MM.1S (cell line): ENCODE measurements at regions not wholly inside any gene's neighbourhood (a gene's known extent, or its start where the extent isn't known, plus 50 kb on each side); places are given as distances from the start of the nearest gene placed in this dataset.

Source experiments
- DNase-seq: peaks from one replicate; pipeline ENCODE4 v3.0.0-alpha.2; 2015
- H2AFZ ChIP-seq: fragments of 300-600 bp; sonication (generic); 2 replicates; pipeline ENCODE4 v1.6.0; 2016; ENCODE audit warnings: antibody characterized with exemption, low read length
- H3F3A ChIP-seq: fragments of 300-600 bp; sonication (generic); 2 replicates; pipeline ENCODE4 v1.6.1; 2016; ENCODE audit warnings: mild to moderate bottlenecking, antibody characterized with exemption, low read length, moderate library complexity, mixed read lengths; ENCODE audit not compliant: insufficient read depth
- H3K27ac ChIP-seq: fragments of 300-600 bp; sonication (generic); 2 replicates; pipeline ENCODE4 v1.5.1; 2016; ENCODE audit warnings: mild to moderate bottlenecking, low read length
- H3K27me3 ChIP-seq: fragments of 300-600 bp; sonication (generic); replicated peaks from 2 replicates; pipeline ENCODE4 v1.6.0; 2016; ENCODE audit warnings: low read length; ENCODE audit not compliant: insufficient read depth
- H3K36me3 ChIP-seq: fragments of 300-600 bp; sonication (generic); replicated peaks from 2 replicates; pipeline ENCODE4 v1.6.1; 2016; ENCODE audit warnings: mild to moderate bottlenecking, low read length, mixed read lengths; ENCODE audit not compliant: insufficient read depth
- H3K4me1 ChIP-seq: fragments of 300-600 bp; sonication (generic); 2 replicates; pipeline ENCODE4 v1.6.1; 2016; ENCODE audit warnings: low read length, mixed read lengths
- H3K4me2 ChIP-seq: fragments of 300-600 bp; sonication (generic); 2 replicates; pipeline ENCODE4 v1.6.0; 2016; ENCODE audit warnings: low read depth, low read length
- H3K4me3 ChIP-seq: fragments of 300-600 bp; sonication (generic); 2 replicates; pipeline ENCODE4 v1.5.1; 2016; ENCODE audit warnings: low read length, mixed read lengths
- H3K79me2 ChIP-seq: fragments of 300-600 bp; sonication (generic); 2 replicates; pipeline ENCODE4 v1.6.1; 2016; ENCODE audit warnings: mixed run types, low read length, mixed read lengths
- H3K9ac ChIP-seq: fragments of 300-600 bp; sonication (generic); 2 replicates; pipeline ENCODE4 v1.6.1; 2016; ENCODE audit warnings: low read length, mixed read lengths
- H3K9me2 ChIP-seq: fragments of 300-600 bp; sonication (generic); replicated peaks from 2 replicates; pipeline ENCODE4 v1.6.1; 2016; ENCODE audit warnings: mild to moderate bottlenecking, low read length, mixed read lengths; ENCODE audit not compliant: insufficient read depth
- H3K9me3 ChIP-seq: fragments of 300-600 bp; sonication (generic); replicated peaks from 2 replicates; pipeline ENCODE4 v1.6.1; 2016; ENCODE audit warnings: mild to moderate bottlenecking, low read length, mixed read lengths; ENCODE audit not compliant: insufficient read depth
- H4K20me1 ChIP-seq: fragments of 300-600 bp; sonication (generic); 2 replicates; pipeline ENCODE4 v1.6.1; 2016; ENCODE audit warnings: mild to moderate bottlenecking, low read length, moderate library complexity, mixed read lengths; ENCODE audit not compliant: insufficient read depth
- EZH2 ChIP-seq: fragments of 300-600 bp; sonication (generic); optimal IDR thresholded peaks from 2 replicates; pipeline ENCODE3; 2017; ENCODE audit warnings: low read depth, mild to moderate bottlenecking, antibody characterized with exemption, low read length, mixed read lengths
- EZH2phosphoT487 ChIP-seq: fragments of 300-600 bp; sonication (generic); IDR thresholded peaks from 2 replicates; pipeline ENCODE4 v1.6.1; 2018; ENCODE audit warnings: antibody characterized with exemption, low read length
- TF ChIP-seq, protein P1 (sequence below): fragments of 300-600 bp; sonication (generic); IDR thresholded peaks from 2 replicates; pipeline ENCODE4 v1.5.1; 2016; ENCODE audit warnings: antibody characterized with exemption, low read length, mixed read lengths

DNA sequence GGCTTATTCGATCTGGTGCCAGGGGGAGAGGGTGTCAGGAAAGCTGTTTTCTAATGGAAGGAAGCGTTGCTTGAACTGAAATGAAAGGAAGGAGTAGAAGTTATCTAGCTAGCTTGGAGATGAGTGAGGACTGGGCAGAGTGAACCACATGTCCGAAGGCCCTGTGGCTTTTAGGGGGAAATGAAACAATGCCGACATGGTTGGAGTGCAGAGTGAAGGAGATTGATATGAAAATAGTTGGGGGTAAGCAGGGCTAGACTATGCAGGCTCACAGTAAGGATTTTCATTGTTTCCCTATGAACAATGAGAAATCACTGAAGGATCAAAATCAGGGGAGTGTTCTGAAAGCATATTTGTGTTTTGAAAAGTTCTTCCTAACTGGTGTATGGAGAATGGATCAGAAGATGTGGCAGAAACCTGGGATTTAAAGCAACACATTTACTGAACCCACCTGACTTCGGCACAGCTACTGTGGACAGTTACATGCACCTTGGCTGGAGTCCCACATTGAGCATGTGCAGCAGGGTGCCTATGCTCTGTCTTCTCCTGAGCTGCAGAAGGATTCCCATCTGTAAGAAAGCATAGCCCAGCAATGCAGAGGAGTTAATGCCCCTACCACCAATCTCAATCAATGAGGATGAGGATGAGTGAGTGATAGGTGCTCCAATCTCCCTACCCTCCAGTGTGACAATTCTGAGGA lies 144.4 kb upstream of the TBCA start:
- no peak for DNase-seq
- H3K27me3 ChIP-seq: no peaks in the 10 kb centered on the region
- no peaks in the 10 kb centered on the region for H3K36me3 ChIP-seq
- no peaks in the 10 kb centered on the region for H4K20me1 ChIP-seq
- H3K4me3 ChIP-seq: no peak overlapping the region
- no peak overlapping the region for H3K4me2 ChIP-seq
- H3K4me1 ChIP-seq: no peaks in the 10 kb centered on the region
- no peak overlapping the region for H3K27ac ChIP-seq
- no peak overlapping the region for H2AFZ ChIP-seq
- H3K79me2 ChIP-seq: no peaks in the 10 kb centered on the region
- TF ChIP-seq, protein P1, sequence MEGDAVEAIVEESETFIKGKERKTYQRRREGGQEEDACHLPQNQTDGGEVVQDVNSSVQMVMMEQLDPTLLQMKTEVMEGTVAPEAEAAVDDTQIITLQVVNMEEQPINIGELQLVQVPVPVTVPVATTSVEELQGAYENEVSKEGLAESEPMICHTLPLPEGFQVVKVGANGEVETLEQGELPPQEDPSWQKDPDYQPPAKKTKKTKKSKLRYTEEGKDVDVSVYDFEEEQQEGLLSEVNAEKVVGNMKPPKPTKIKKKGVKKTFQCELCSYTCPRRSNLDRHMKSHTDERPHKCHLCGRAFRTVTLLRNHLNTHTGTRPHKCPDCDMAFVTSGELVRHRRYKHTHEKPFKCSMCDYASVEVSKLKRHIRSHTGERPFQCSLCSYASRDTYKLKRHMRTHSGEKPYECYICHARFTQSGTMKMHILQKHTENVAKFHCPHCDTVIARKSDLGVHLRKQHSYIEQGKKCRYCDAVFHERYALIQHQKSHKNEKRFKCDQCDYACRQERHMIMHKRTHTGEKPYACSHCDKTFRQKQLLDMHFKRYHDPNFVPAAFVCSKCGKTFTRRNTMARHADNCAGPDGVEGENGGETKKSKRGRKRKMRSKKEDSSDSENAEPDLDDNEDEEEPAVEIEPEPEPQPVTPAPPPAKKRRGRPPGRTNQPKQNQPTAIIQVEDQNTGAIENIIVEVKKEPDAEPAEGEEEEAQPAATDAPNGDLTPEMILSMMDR: no peak
- no peak for TF ChIP-seq EZH2phosphoT487
- no peak for TF ChIP-seq EZH2
- H3K9me3 ChIP-seq: no peaks in the 10 kb centered on the region
- no peak overlapping the region for H3K9ac ChIP-seq
- no peaks in the 10 kb centered on the region for H3F3A ChIP-seq
- H3K9me2 ChIP-seq: no peaks in the 10 kb centered on the region

DNA sequence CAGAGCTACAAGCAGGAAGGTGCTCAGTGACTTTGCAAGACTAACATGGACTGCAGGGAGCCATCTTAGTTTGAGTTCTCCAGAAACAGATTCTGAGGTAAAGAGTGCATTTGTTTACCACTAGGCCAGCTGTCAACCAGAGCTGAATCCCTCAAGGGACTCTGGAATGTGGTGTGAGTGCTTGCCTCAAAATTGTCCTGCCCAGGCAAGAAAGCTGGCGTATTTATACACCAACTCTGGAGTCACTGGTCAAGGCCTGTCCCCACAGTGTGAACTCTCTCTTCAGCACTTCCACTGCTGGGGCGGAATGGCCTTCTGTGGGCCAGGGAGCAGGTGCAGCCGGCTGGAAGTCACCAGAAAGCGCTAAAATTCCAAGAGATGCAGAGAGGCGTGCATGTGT lies 139.2 kb upstream of the TBCA start:
- no peak overlapping the region for H3K9ac ChIP-seq
- TF ChIP-seq EZH2phosphoT487: no peak
- TF ChIP-seq EZH2: no peak
- TF ChIP-seq, protein P1: no peak
- no peaks in the 10 kb centered on the region for H3K36me3 ChIP-seq
- H3K27ac ChIP-seq: no peak overlapping the region
- no peak for DNase-seq
- no peak overlapping the region for H2AFZ ChIP-seq
- H3K4me3 ChIP-seq: no peak overlapping the region
- no peaks in the 10 kb centered on the region for H3K79me2 ChIP-seq
- no peaks in the 10 kb centered on the region for H3K9me2 ChIP-seq
- H4K20me1 ChIP-seq: no peaks in the 10 kb centered on the region
- H3K4me2 ChIP-seq: no peak overlapping the region
- no peaks in the 10 kb centered on the region for H3F3A ChIP-seq
- H3K9me3 ChIP-seq: no peaks in the 10 kb centered on the region
- H3K4me1 ChIP-seq: no peaks in the 10 kb centered on the region
- H3K27me3 ChIP-seq: no peaks in the 10 kb centered on the region

DNA sequence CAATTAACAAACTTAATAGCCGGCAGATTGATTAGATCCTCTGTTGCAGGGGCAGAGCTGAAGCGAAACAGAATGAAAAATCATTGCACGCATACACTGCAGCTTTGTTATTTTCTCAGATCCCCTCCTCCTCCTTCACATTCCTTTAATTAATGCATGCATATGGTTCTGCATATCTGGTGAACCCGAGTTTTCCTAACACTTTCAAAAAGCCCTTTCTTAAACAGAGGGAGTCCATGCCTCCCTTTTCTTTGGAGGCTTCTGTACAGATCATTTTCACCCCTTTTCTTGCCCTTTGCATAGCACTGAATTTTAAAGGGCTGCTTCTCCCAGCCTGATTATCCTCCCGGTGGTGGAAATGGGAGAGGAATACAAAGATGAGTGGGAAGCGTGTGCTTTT lies 136.6 kb upstream of the TBCA start:
- no peak for TF ChIP-seq EZH2
- TF ChIP-seq, protein P1: no peak
- TF ChIP-seq EZH2phosphoT487: no peak
- no peaks in the 10 kb centered on the region for H3K79me2 ChIP-seq
- H3K9me2 ChIP-seq: no peaks in the 10 kb centered on the region
- H3K27me3 ChIP-seq: no peaks in the 10 kb centered on the region
- no peaks in the 10 kb centered on the region for H3K9me3 ChIP-seq
- no peaks in the 10 kb centered on the region for H4K20me1 ChIP-seq
- H3K4me3 ChIP-seq: no peak overlapping the region
- H3K27ac ChIP-seq: no peak overlapping the region
- no peaks in the 10 kb centered on the region for H3K4me1 ChIP-seq
- DNase-seq: no peak
- H3K9ac ChIP-seq: no peak overlapping the region
- H2AFZ ChIP-seq: no peak overlapping the region
- H3K36me3 ChIP-seq: no peaks in the 10 kb centered on the region
- no peak overlapping the region for H3K4me2 ChIP-seq
- H3F3A ChIP-seq: no peaks in the 10 kb centered on the region
